SKM-1 treated with dmso at 0.1 percent for 144 hours (cell line): ENCODE measurements at regions not wholly inside any gene's neighbourhood (a gene's known extent, or its start where the extent isn't known, plus 50 kb on each side); places are given as distances from the start of the nearest gene placed in this dataset.
A peak's percentile ranks its signal among the peaks of the same experiment; 100 is the strongest.

Experiments used
- DNase-seq: peaks from one replicate; lab custom pipeline; 2025; ENCODE audit not compliant: unreplicated experiment; lab: John Stamatoyannopoulos, UW

DNA sequence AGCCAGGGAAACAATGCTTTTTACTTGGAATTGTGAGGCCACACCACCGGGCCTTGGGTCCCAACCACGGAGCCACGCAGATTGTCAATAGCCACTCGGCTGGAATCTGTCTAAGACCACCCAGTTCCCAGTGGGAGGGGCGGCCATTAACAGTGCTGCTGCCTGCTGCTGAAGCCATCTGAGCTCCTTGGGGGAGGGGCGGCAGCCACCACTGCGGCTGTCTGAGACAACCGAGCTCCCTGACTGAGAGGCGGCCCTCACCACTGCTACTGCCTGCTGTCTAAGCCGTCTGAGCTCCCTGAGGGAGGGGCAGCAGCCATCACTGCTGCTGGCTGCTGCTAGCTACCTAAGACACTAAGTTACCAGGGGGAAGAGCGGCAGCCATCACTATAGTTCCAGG, 64.3 kb downstream of the DMRTA2 start:
- no peak for DNase-seq

DNA sequence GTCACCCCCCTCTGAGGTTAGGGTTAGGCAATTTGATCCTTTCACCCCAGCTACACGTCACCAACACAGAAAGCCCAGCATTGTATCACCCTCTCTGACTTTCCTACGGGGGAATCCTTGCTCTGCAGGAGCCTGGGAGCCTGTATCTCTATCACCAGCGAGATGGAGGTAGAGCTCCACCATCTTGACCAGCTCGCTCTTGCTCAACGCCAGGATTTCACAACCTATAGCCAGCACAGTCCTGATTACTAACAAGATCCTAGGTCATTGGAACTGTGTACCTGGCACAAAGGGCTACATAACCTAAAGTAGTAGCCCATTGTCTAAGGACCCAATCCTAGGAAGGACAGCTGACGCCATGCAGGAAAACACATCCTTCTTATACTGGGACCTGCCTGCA, 66.1 kb downstream of the DMRTA2 start:
- no peak for DNase-seq

DNA sequence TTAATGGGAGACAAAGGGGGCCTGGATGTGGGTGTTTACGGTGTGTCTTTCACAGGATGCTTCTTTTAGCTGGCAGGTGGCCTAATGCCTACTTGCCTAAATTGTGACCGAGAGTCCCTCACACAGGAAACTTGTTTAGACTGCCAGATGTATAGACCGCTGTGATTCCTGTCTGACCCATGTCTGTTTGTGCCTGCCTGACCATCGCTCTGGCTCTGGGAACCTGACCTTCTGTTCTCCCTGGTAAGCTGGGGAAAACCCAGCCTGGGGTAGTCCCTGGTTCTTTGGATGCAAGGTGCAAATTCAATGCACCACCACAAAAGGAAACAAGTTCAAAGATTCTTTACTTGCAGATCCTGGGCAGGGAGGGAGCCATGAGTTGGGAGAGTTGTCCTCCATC, 68.4 kb downstream of the DMRTA2 start:
- no peak for DNase-seq

DNA sequence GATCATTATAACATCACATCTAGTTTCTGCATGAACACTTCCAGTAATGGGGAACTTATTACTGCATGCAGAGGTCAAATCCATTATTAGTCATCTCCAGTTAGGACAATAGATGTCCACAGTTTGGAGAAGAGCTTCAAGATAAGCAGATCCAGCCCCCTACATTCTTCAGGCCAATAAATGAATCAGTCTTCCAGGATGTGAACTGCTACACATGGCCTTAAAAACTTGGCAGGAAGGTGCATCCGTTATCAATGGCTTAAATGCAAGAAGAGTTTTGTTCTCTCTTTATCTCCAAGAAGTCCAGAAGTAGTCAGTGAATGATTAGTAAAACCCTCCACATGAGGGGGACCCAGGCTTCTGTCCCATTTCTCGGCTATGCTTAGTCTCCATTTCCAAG, 70.8 kb downstream of the DMRTA2 start:
- no peak for DNase-seq

DNA sequence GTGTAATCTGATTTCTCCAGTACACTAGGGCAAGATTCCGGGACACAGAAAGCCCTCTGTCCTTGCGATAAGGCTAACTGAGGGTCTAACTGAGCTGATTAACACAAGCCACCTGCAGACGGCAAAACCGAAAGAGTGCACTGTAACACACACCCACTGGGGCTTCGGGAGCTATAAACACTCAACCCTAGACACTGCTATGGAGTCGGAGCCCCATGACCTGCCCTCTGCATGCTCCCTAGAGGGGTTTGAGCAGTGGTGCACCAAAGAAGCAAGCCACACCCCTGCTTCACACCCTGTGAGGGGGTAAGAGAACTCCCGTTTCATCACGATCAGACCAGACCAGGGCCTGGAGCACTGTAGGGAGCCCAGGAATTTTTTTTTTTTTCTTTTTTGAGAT, 72.4 kb downstream of the DMRTA2 start:
- DNase-seq, result no peak

DNA sequence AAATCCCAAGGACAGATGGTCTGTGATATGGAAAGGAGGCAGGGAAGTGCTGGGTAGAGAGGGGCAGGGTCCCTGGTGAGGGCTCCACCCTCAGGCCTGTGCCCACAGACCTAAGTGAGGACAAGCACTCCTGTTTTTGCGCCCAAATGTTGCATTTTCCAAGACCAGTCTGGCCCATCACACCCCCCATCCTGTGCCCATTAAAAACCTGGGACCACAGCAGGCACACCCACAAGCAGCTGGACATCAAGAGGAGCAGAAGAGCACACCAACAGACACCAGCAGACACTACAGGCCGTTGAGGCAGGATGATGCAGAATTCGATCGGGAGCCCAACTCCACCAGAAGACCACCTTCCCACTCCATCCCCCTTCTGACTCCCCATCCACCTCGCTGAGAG, 72.8 kb downstream of the DMRTA2 start:
- DNase-seq, result no peak

DNA sequence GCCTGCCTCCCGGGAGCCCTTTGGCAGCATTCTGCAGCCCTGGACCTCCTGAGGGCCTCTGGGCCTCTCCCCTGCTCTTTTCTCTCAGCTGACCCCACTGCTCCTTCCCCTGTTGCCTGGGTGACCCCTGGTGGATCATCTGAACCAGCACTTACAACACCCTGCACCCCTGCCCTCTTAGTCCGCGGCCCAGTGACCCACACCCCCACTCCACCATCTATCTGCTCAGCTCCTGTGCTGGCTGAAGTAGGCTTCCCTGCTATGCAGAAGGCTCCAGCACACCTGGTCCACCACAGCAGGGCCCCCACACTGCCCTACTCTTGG, 74.0 kb downstream of the DMRTA2 start:
- DNase-seq, result no peak

DNA sequence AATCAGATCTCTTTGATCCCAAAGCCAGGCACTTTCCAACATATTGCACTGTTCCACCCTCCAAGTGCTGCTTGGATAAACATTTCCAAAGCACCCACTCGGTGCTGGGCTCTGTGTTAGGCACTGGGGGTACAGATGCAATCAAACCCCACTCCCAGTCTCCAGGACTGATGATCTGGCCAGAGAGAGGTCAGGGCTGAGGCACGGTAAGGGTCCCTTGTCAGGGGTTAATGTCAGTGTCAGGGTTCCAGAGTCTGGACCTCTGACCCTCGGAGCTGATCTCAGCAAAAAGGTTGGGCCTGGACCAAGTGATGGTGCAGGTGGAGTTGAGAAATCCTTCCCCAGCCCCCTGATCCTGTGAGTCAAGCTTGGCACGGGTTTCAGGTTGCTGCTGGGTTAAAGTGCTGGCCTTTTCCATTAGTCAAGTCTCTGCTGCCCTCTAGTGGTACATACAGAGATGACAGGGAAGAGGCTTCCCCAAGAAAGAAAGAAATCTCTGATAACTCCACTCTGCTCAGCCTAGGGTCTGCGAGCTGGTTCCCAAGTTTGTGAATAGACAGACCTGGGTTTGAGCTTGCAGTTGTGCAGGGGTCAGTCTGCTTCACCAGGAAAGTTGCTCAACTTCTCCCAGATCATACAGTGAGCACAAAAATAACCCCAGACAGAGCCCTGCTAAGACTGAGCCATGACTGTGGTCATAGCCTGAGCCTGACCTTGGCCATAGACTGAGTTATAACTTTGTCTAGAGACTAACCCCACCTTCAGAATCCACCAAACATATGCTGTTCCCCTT, 74.6 kb downstream of the DMRTA2 start:
- DNase-seq, result peak; percentile 30

DNA sequence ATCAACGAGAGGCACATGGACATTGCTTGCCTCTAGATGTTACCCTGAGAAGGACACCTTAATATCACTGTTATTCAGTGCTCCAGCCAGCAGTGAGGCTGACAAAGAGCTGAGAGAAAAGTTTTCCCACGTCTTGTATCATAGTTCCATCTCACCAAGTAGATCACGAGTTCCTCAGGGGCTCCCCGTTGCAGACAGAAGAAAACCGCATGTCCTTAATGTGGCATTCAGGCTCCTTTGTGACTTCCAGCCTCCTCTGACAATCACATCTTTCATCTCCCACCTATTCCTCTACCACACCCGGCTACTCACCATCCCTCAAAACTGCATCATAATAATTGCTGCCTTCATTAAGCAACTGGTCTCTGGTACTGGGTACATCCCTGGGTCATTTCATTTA, 75.3 kb downstream of the DMRTA2 start:
- no peak for DNase-seq

DNA sequence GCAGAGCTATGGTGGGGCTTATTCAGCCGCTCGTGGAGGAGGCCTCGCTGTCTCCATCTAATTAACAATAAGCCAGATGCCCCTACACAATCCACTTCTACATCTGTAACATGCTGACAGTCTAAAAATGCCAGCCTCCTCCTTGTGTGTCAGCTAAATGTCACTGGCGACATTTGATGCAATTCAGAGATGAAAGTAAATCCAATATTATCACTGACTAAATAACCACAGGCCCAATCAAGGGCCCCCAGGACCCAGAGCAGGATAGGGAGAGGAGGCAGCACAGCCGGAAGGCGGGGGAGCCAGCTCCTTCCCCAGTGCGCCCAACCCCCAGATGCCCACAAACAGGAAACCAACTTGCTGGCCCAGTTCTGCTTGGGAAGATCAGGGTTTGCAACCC, 76.6 kb downstream of the DMRTA2 start:
- no peak for DNase-seq

DNA sequence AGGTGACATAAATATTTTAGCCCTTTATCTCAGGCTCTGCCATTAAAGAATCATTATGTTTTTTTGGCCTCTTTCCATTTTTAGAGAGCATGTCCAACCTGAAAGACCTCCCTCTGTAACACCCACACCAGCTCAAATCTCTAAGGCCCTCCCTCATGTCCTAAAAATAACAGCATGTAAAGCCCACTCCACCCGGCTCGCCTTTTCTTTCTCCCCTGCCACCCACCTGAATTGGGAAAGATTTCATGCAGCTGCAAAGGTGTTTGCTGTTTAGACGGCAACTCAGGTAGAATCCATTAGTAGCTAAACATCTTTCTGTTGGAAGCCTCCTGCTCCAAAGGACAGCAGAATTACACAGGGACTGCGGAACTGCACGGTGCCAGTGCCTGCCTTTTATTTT, 79.9 kb downstream of the DMRTA2 start:
- DNase-seq, result no peak

DNA sequence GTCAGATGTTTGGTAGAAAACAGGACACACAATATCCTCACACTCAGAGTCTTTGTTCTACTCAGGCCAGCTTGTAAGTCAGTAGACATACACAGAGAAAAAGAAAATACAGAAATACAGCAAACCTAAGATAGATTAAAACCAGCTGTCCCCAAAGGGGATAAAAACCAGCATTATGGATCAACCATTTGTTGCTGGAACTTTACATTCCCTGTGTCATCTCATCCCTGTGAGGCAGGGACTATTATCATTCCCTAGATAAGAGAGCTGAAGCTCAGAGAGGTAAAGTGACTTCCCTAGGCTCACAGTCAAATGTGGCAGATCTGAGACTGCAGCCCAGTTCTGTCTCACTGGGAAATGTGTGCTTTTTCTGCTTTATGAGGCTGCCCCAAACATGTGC, 80.7 kb downstream of the DMRTA2 start:
- DNase-seq, result no peak

DNA sequence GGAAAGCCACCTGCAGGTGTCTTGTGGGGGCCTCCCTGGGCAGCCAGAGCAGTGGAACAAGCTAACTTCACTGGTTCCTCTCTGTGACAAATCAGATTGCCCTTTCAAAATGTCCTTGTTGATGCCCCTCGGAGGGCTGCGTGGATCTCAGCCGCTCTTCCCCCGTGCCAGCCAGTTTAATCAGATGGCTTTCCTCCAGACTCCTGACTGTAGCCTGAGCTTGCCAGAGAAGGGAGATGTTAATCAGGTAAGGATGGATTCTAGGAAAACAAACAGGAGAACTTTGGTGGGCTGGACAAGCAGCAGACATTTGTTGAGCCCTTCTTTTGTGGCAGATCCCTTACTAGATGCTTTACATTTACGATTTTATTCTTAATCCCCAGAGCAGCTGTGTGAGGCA, 88.2 kb downstream of the DMRTA2 start:
- DNase-seq, result no peak

DNA sequence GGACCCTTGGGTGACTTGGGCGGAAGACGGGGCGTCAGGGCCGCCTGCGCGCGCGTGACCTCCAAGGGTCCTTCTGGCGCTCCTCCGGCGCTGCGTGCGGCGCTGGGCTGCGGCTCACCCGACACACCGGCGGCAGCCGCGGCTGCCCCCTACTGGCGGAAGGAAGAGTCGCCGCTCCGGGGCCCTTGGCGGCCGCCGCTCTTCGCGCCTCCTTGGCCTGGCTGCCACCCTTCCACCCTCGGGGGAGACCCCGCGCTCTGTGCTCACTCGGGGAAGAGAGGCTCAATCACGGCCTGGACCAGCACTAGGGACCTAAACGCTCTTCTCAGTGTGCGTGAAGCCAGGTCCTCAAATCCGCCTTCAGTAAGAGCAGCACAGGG, 89.7 kb downstream of the DMRTA2 start:
- peak; percentile 54 for DNase-seq

DNA sequence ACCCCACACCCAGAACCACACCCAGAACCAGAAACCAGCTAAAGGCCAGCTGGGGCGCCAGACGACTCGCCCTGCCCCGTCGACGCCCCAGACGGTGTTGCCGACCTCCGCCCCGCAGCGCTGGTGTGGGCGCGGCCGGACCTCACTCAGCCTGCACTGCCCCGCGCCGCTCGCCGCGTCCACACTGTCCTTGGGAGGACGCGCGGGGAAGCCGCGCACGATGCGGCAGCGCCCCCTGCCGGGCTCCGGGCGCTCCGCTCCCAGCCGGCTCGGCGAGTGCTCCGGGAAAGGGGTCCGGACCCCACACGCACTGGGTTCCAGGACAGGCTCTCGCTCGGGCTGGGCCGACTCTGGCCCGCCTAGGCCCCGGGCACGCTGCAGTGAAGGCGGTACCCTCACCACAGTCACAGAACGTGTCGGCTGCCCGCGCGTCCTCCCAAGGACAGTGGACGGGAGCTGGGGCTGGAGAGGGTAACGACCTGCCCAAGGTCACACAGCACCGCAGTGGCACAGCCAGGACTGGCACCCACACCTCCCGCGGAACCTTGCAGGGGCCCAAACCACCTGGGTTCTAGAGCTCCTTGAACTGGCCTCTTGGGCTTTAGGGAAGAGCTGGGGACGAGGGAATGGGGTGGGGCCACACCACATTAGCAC, 90.2 kb downstream of the DMRTA2 start:
- DNase-seq, result peak; percentile 38

DNA sequence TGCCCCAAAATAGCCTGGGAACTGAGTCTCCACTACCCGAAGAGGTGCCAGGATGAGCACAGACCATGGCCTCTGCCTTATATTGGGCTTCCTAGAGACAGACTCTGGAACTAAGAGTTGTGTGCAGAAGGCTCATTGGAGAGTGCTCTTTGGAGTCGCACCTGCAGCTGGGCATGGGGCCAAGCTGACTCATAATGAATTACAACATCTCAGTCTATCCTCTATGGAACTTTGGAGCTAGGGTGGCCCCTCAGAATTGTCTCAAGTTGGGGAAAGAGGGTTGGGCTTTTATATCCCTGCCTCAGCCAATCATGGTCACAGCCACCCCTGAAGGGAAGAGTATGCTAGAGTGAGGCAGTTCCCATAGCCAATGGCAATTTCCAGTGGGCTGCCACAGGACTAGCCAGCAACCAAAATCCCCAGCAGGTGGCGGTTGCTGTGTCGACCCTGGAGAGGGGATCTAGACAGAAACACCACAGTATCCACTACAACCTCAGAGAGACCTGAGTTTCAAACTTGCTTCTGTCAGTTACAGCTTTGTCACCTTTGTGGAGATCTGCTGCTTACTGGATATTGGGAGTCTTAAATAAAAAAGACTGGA, 93.8 kb downstream of the DMRTA2 start:
- DNase-seq, result no peak

DNA sequence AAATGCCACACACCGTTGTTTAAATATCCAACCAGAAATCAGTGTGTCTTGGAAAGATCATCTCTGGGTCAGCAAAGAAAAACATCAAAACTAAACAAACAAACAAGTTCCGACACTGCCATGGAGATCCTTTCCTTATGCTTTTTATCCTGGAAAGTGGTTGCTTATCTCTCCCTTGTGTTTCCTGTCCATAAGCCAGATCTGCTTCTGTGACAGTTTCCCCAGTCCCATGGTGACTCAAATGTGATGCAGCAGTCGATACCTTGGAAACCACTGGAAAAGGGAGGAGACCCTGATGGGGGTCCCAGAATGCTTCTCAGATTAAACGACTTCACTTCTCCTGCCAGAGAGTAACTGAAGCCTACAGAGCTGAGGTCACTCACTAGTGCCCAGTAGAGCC, 94.7 kb downstream of the DMRTA2 start:
- no peak for DNase-seq

DNA sequence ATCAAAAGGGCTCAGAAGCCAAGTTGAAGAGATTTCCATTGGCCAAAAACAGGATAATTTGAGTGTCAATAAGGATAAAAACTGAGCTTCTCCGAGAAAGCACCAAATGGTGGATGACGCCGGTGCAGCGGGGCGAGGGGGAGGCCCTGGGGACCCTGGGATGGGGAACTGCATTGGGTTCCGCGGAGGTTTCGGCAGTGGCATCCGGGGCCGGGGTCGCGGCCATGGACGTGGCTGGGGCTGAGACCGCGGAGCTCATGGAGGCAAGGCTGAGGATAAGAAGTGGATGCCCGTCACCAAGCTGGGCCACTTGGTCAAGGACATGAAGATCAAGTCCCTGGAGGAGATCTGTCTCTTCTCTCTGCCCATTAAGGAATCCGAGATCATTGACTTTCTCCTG, 97.2 kb downstream of the DMRTA2 start:
- DNase-seq, result no peak

DNA sequence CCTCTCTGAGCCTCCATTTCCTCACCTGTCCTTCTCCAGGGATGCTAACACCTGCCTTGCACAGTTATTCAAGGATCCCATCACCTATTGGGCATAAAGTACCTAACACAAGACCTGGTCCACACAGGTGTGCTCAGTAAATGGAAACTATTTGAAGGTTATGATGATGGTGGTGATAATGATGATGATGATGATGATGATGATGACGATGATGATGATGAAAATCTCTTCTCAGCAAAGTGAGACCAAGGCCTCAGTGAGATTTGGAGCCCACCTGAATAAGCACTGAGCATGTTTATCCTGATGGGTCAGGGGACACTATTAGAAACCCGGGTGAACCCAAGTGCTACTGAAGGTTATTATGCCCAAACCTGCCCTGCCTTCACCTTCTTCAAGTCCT, 100.7 kb downstream of the DMRTA2 start:
- DNase-seq, result no peak

DNA sequence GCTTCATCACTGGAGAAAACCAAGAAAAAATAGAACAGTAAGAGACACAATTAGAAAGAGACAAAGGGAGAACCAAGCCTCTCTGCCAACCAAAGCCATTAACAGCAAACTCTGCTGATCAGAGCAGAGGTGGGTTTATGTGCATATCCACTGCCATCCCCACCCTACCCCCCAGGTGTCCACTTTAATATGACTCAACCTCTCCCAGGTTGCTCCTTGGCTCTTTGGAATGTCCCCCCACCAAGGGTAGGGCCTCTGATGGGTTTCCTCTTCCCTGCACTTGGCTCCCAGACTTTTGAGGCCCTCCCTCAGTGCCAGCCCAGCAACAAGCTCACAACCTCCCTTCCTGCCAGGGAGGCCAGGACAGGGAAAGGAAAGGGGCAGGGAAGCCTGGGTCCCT, 104.8 kb downstream of the DMRTA2 start:
- no peak for DNase-seq

DNA sequence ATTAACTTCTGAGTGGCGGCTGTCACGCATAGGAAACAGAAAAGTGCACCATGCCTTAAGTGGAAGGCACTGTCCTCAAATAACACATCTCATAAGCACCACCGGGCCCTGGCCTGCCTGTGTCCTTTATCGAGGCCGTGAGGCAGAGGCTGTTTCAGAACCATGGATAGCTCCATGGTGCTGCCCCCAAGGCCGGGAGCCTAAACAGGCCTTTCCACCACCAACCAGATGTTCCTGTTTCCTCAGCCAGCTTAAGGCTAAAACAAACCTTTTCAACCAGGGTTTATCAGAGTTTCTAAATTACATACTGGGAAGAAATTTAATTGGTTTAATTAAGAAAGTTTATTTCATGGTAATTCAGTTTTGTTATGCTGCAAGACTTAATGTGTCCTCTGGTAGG, 114.4 kb downstream of the DMRTA2 start:
- DNase-seq, result no peak

DNA sequence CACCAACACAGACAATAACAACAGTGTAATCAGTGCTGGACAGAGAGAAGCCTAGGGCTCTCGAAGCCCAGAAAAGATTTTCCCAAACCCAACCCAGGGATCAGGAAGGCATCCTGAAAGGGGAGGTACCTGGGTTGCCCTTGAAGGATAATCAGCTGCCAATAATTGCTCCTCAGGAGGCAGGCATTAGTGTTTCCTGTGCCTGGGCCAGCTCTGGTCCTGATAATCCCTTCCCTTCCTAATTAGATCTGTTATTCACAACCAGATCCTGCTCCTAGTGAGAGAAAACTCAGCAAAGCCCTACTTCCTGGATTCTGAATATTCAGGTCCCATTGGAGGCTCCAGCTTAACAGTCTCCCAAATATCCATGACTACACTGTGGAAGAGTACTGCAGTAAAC, 117.4 kb downstream of the DMRTA2 start:
- no peak for DNase-seq

DNA sequence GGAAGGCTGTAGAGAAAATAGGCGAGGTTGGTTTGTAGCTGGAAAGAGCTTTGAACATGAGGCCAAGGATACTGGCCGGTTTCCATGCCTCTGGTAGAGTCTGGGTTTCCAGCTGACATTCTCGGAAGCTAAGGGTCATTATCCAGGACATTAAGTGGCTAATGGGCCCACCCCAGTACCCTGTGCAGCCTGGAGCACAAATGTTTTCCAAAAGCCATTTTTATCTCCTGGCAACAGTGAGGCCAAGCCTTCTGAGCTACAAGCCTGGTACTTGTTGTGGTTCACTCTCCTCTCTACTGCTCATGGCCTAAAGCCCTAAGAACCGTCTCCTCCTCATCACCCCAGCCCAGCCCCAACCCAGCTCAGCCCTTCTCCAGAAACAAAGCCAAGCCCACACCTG, 122.9 kb downstream of the DMRTA2 start:
- DNase-seq, result no peak
